ENCODE measurements at regions not wholly inside any gene's neighbourhood (a gene's known extent, or its start where the extent isn't known, plus 50 kb on each side); places are given as distances from the start of the nearest gene placed in this dataset.

- TF ChIP-seq, protein P1, sequence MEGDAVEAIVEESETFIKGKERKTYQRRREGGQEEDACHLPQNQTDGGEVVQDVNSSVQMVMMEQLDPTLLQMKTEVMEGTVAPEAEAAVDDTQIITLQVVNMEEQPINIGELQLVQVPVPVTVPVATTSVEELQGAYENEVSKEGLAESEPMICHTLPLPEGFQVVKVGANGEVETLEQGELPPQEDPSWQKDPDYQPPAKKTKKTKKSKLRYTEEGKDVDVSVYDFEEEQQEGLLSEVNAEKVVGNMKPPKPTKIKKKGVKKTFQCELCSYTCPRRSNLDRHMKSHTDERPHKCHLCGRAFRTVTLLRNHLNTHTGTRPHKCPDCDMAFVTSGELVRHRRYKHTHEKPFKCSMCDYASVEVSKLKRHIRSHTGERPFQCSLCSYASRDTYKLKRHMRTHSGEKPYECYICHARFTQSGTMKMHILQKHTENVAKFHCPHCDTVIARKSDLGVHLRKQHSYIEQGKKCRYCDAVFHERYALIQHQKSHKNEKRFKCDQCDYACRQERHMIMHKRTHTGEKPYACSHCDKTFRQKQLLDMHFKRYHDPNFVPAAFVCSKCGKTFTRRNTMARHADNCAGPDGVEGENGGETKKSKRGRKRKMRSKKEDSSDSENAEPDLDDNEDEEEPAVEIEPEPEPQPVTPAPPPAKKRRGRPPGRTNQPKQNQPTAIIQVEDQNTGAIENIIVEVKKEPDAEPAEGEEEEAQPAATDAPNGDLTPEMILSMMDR (IDR thresholded peaks at IDR 0.05; ENCODE audit: poor library complexity), result no peak
- TF ChIP-seq EZH2phosphoT487 (IDR thresholded peaks at IDR 0.05; ENCODE audit: low read depth, severe bottlenecking, unreplicated experiment), result no peak
- no peak for TF ChIP-seq EZH2 (IDR thresholded peaks at IDR 0.05; ENCODE audit: borderline replicate concordance)
Measured at GRCh38 chr2:126534478-126534877, 121.5 kb upstream of the GYPC start.
